ENCODE measurements at regions not wholly inside any gene's neighbourhood (a gene's known extent, or its start where the extent isn't known, plus 50 kb on each side); places are given as distances from the start of the nearest gene placed in this dataset.

- no peak for DNase-seq
Observed at GRCh38 chr4:36000941-36001557, 243.3 kb downstream of the ARAP2 start.

GRCh38 chr4:36003051-36003450 lies 241.3 kb downstream of the ARAP2 start:
- DNase-seq = no peak

- peak; percentile 68 for DNase-seq
Observed at GRCh38 chr4:36004204-36004851, 240.0 kb downstream of the ARAP2 start.

GRCh38 chr4:36006226-36006625 lies 238.1 kb downstream of the ARAP2 start:
- no peak for DNase-seq

GRCh38 chr4:36010397-36010929 lies 233.9 kb downstream of the ARAP2 start:
- DNase-seq = peak; percentile 13

DNA sequence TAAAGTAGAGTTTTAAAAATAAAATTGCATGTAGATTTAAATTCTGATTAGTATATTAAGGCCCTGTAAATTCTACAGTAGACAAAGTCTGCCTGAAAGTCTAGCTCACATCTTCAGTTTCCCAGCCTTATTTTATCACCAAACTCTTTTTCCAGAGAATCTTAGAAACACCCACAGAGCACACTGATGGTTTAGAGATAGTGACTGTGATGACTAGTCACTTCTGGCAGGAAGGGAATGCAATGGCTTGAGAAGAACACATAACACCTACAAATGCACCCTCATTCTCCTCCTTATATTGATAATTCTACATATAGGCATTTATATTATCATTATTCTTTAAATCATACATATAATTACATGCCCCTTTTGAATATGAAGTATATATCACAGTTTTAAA lies 232.9 kb downstream of the ARAP2 start:
- peak; percentile 62 for DNase-seq

DNA sequence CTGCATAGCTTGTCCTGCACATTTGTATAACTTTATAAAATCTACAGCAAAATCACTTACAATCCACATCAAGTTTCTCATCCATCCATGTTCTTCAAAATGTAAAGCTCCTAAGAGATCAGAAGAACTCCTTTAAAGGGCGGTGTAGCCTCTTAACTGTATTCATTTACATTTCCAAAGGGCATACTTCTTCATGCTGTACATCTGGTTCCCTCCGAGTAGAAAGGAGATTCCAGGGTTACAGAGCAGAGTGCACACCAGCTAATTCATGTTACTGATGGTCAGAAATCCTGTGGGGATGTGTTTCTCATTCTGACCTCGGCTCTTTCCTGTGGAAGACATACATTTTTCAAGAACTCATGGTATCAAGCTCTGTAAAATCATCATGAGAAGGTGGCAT lies 231.8 kb downstream of the ARAP2 start:
- DNase-seq = no peak

- DNase-seq = no peak
Observed at GRCh38 chr4:36013206-36013605, 231.1 kb downstream of the ARAP2 start.

All from OCI-M1 (cell line).